ENCODE measurements at regions not wholly inside any gene's neighbourhood (a gene's known extent, or its start where the extent isn't known, plus 50 kb on each side); places are given as distances from the start of the nearest gene placed in this dataset.

DNA sequence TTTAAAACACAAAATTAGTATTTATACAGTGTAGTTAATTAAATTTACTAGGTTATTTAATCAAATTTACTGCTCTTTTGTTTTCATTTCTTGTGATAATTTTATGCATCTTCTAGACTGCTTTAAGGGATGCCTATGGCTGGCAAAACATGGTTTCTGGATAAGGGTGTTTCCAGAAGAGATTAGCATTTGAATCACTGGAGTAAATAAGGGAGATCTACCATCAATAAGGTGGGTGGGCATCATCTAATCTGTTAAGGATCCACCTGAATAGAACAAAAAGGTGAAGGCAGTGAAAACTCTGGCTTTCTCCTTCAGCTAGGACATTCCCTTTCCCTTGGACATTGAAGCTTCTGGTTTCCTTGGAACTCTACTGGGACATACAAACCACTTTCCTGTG, 146.2 kb upstream of the LAMA2 start:
- no peaks in the 10 kb centered on the region for H3K9me2 ChIP-seq (replicated peaks; ENCODE audit: insufficient read depth, low read length)
- H3F3A ChIP-seq (ENCODE audit: insufficient read depth): no peaks in the 10 kb centered on the region
- H4K20me1 ChIP-seq (ENCODE audit: low read depth, low read length): no peaks in the 10 kb centered on the region
- H3K9me3 ChIP-seq (ENCODE audit: insufficient read depth, low read length): no peaks in the 10 kb centered on the region
- H3K4me2 ChIP-seq (ENCODE audit: low read depth, low read length, poor library complexity, severe bottlenecking): no peak overlapping the region
- H3K9ac ChIP-seq (ENCODE audit: low read length): no peak overlapping the region
- H3K79me2 ChIP-seq (ENCODE audit: insufficient read depth, low read length): no peaks in the 10 kb centered on the region
- no peak overlapping the region for H3K27ac ChIP-seq (ENCODE audit: low read depth, low read length)
- no peak overlapping the region for H3K4me3 ChIP-seq (ENCODE audit: insufficient read depth, low read length, poor library complexity, severe bottlenecking)
- H3K27me3 ChIP-seq (ENCODE audit: low read length): no peaks in the 10 kb centered on the region
- H3K36me3 ChIP-seq (ENCODE audit: low read length): no peaks in the 10 kb centered on the region
- no peak overlapping the region for H2AFZ ChIP-seq (ENCODE audit: low read depth, low read length, severe bottlenecking)
- TF ChIP-seq EZH2phosphoT487 (conservative IDR thresholded peaks at IDR 0.05; ENCODE audit: low read length): no peak
- TF ChIP-seq, protein P1, sequence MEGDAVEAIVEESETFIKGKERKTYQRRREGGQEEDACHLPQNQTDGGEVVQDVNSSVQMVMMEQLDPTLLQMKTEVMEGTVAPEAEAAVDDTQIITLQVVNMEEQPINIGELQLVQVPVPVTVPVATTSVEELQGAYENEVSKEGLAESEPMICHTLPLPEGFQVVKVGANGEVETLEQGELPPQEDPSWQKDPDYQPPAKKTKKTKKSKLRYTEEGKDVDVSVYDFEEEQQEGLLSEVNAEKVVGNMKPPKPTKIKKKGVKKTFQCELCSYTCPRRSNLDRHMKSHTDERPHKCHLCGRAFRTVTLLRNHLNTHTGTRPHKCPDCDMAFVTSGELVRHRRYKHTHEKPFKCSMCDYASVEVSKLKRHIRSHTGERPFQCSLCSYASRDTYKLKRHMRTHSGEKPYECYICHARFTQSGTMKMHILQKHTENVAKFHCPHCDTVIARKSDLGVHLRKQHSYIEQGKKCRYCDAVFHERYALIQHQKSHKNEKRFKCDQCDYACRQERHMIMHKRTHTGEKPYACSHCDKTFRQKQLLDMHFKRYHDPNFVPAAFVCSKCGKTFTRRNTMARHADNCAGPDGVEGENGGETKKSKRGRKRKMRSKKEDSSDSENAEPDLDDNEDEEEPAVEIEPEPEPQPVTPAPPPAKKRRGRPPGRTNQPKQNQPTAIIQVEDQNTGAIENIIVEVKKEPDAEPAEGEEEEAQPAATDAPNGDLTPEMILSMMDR (IDR thresholded peaks at IDR 0.05; ENCODE audit: insufficient read depth, low read length, poor library complexity, severe bottlenecking): no peak

DNA sequence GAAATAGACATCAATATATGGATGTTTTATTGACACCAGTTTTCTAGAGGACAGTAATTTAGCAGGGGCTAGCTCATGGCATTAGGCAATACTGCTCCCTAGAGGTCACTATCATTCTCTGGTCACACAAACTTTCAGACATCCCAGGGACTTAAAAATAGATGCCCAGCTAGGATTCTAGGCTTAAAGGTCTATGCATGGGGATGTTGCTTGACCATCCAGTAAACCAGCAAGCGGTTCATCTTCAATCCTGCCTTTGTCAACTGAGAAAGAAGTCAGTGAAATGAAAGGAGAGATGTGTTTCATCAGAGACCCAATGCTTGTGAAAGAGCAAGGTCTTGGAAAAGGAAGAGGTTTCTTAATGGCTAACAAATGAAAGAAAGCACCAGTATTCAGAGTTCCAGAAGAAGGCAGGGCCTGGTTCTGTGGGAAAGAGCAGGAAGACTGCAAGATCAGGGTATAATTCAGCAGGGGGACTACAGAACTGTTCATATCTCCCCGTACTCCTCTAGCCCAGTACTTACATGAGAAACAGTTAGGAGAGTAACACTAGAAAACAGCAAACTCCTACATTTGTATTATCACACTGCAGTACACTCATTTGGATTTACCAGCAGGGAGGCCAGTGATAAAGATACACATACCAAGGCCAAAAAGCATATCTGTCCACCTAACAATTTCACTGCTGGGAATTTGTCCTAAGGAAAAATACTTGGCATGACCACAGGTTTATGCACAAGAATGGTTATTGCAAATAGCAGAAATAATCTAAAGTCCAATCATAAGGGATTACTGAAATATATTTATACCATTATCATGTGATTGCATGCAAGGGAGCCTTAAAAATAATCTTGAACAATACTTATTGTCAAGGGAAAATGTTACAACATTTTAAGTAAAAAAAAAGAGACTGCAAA, 151.4 kb upstream of the LAMA2 start:
- no peaks in the 10 kb centered on the region for H3K27me3 ChIP-seq (ENCODE audit: low read length)
- H3K9me2 ChIP-seq (replicated peaks; ENCODE audit: insufficient read depth, low read length): no peaks in the 10 kb centered on the region
- no peak overlapping the region for H3K9ac ChIP-seq (ENCODE audit: low read length)
- H3K36me3 ChIP-seq (ENCODE audit: low read length): no peaks in the 10 kb centered on the region
- H2AFZ ChIP-seq (ENCODE audit: low read depth, low read length, severe bottlenecking): no peak overlapping the region
- H3K27ac ChIP-seq (ENCODE audit: low read depth, low read length): no peak overlapping the region
- H3K9me3 ChIP-seq (ENCODE audit: insufficient read depth, low read length): no peaks in the 10 kb centered on the region
- no peaks in the 10 kb centered on the region for H3F3A ChIP-seq (ENCODE audit: insufficient read depth)
- no peaks in the 10 kb centered on the region for H4K20me1 ChIP-seq (ENCODE audit: low read depth, low read length)
- TF ChIP-seq, protein P1 (IDR thresholded peaks at IDR 0.05; ENCODE audit: insufficient read depth, low read length, poor library complexity, severe bottlenecking): no peak
- TF ChIP-seq EZH2phosphoT487 (conservative IDR thresholded peaks at IDR 0.05; ENCODE audit: low read length): no peak
- H3K79me2 ChIP-seq (ENCODE audit: insufficient read depth, low read length): no peaks in the 10 kb centered on the region
- H3K4me3 ChIP-seq (ENCODE audit: insufficient read depth, low read length, poor library complexity, severe bottlenecking): no peak overlapping the region
- no peak overlapping the region for H3K4me2 ChIP-seq (ENCODE audit: low read depth, low read length, poor library complexity, severe bottlenecking)

DNA sequence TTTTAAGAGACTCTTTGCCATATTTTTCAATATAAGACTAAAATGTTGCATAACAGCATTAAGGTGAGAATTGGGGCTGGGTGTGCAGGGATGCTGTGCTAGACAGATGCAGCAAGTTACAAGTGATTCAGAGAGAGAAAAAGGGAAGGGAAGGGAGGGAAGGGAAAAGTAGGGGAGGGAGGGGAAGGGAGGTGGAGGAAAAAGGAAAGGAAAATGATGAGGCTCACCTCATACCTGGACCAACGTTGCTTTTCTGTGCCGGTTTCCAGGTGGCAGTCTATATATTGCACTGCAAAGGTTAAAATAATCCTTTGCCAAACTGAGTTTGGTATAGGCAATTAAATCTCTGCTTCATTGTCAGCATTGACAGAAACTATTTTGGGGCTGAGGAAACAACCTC, 155.4 kb upstream of the LAMA2 start:
- H3K27me3 ChIP-seq (ENCODE audit: low read length): no peaks in the 10 kb centered on the region
- H3K9ac ChIP-seq (ENCODE audit: low read length): no peak overlapping the region
- H3K4me3 ChIP-seq (ENCODE audit: insufficient read depth, low read length, poor library complexity, severe bottlenecking): no peak overlapping the region
- H3K79me2 ChIP-seq (ENCODE audit: insufficient read depth, low read length): no peaks in the 10 kb centered on the region
- H2AFZ ChIP-seq (ENCODE audit: low read depth, low read length, severe bottlenecking): no peak overlapping the region
- no peaks in the 10 kb centered on the region for H3K36me3 ChIP-seq (ENCODE audit: low read length)
- H3K9me2 ChIP-seq (replicated peaks; ENCODE audit: insufficient read depth, low read length): no peaks in the 10 kb centered on the region
- H3K9me3 ChIP-seq (ENCODE audit: insufficient read depth, low read length): no peaks in the 10 kb centered on the region
- H3K27ac ChIP-seq (ENCODE audit: low read depth, low read length): no peak overlapping the region
- no peaks in the 10 kb centered on the region for H3F3A ChIP-seq (ENCODE audit: insufficient read depth)
- TF ChIP-seq, protein P1 (IDR thresholded peaks at IDR 0.05; ENCODE audit: insufficient read depth, low read length, poor library complexity, severe bottlenecking): no peak
- no peak for TF ChIP-seq EZH2phosphoT487 (conservative IDR thresholded peaks at IDR 0.05; ENCODE audit: low read length)
- H3K4me2 ChIP-seq (ENCODE audit: low read depth, low read length, poor library complexity, severe bottlenecking): no peak overlapping the region
- no peaks in the 10 kb centered on the region for H4K20me1 ChIP-seq (ENCODE audit: low read depth, low read length)
